ENCODE measurements at regions not wholly inside any gene's neighbourhood (a gene's known extent, or its start where the extent isn't known, plus 50 kb on each side); places are given as distances from the start of the nearest gene placed in this dataset.
"Not testable (repeated sequence)": the region's sequence is repeated elsewhere in the genome, so short reads cannot be mapped to it uniquely, and the experiment has no call there.

DNA sequence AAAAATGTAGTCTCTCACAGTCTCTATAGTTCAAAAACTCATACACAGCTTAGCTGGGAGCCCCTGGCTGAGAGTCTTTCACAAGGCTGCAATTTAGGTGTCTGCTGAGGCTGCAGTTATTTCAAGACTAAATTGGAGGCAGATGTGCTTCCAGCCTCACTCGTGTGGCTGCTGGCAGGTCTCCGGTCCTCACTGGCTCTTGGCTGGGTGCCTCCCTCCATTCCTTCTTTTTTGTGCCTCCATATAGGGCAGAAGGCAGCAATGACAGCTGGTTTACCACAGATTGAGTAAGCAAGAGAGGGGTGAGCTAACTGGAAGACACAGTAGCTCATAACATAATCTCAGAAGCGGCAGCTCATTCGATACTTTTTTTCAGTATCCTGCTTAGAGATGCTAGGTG is 2167.7 kb upstream of the WWC1 start:
- no peak for DNase-seq (ENCODE audit: low read depth)
- TF ChIP-seq, protein P1, sequence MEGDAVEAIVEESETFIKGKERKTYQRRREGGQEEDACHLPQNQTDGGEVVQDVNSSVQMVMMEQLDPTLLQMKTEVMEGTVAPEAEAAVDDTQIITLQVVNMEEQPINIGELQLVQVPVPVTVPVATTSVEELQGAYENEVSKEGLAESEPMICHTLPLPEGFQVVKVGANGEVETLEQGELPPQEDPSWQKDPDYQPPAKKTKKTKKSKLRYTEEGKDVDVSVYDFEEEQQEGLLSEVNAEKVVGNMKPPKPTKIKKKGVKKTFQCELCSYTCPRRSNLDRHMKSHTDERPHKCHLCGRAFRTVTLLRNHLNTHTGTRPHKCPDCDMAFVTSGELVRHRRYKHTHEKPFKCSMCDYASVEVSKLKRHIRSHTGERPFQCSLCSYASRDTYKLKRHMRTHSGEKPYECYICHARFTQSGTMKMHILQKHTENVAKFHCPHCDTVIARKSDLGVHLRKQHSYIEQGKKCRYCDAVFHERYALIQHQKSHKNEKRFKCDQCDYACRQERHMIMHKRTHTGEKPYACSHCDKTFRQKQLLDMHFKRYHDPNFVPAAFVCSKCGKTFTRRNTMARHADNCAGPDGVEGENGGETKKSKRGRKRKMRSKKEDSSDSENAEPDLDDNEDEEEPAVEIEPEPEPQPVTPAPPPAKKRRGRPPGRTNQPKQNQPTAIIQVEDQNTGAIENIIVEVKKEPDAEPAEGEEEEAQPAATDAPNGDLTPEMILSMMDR (IDR thresholded peaks at IDR 0.05; ENCODE audit: low read depth, low read length, missing control alignments) = no peak
- no peak overlapping the region for H3K4me3 ChIP-seq (ENCODE audit: low read depth, low read length)

DNA sequence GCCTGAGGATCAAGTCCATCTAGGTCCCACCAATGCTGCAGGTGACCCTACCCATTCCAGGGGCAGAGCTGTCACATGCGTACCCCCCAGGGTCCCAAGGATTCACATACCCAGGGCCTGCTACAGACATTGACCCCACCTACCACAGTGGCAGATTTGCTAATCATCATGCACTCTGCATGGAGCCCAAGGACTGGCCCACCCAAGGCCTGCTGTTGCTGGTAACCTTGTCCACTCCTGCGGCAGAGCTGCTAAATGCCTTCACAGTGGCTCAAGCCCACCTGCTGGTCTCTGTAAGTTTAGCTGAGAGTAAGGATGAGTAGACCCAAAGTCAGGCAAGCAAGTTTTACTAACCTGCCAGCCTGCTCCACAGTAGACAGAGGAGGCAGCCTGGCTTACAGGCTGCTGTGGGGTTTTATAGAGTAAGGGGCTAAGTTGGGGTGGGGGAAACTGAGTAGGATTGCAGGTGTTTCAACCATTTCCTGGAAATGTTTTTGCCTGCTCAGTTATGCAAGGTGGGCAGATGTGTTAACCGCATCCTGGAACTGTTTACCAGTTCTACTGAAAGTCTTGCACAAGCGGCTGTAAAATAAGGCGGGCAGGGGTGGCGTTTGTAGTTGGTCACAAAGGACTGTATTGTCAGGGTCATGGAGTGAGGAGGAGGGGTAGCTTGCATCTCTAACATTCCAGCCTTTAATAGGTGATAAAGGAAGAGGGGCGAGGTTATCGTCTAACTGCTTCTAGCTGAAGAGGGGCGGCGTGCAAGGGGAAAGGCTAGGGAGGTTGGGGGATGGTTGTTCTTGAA is 2163.5 kb upstream of the WWC1 start:
- TF ChIP-seq, protein P1 (IDR thresholded peaks at IDR 0.05; ENCODE audit: low read depth, low read length, missing control alignments) = no peak
- no peak for DNase-seq (ENCODE audit: low read depth)
- H3K4me3 ChIP-seq (ENCODE audit: low read depth, low read length) = no peak overlapping the region

DNA sequence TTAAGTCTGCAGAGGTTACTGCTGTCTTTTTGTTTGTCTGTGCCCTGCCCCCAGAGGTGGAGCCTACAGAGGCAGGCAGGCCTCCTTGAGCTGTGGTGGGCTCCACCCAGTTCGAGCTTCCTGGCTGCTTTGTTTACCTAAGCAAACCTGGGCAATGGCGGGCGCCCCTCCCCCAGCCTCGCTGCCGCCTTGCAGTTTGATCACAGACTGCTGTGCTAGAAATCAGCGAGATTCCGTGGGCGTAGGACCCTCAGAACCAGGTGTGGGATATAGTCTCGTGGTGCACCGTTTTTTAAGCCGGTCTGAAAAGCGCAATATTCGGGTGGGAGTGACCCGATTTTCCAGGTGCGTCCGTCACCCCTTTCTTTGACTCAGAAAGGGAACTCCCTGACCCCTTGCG is 2146.3 kb upstream of the WWC1 start:
- H3K4me3 ChIP-seq (ENCODE audit: low read depth, low read length); DNase-seq (ENCODE audit: low read depth): not testable (repeated sequence)

DNA sequence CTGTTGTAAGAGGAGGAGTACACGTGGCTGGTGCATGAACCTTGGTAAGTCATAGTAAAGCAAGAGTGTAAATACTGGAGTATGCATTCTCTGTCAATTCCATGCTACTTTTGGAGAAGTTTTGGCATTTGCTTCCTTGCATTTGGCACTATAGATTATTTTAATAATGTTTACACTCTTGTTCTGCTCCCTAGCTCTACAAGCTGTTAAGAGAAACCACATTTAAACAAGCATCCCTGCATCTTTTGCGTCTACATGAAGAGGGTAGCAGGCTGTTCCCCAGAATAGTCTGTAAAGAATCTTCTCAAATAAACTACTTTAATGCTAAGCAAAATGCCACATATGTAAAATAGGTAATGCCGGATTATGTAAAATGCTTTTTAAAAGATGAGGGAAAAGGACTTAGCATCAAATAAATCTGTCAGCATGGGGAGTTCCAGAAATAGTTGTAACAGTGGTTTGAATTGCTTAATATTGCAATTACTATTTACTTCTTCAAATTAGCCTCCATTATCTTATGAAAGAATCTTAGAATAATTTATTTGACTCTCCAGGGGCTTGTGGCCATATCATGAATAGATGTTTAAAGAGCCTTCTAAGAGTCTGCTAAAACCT is 2127.3 kb upstream of the WWC1 start:
- no peak overlapping the region for H3K4me3 ChIP-seq (ENCODE audit: low read depth, low read length)
- no peak for DNase-seq (ENCODE audit: low read depth)
- TF ChIP-seq, protein P1 (IDR thresholded peaks at IDR 0.05; ENCODE audit: low read depth, low read length, missing control alignments) = no peak

DNA sequence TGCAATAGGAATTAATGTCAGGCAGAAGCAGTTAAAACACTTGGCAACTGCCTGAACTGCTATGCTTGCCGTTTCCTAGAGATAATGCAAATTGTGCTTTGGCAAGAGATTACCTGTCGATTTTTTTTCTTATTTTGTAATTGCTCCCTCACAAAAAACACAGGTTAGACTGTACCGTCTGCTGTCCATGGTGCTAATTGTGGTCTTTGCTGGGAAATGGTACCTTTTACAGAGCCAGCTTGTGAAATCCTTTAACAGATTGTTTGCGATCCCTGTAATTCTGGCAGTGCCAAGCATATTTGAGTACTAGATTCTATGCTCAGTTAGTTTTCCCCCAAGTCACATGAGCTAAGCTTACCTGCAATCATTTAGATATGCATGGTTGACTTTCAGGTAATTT is 2125.8 kb upstream of the WWC1 start:
- TF ChIP-seq, protein P1 (IDR thresholded peaks at IDR 0.05; ENCODE audit: low read depth, low read length, missing control alignments) = no peak
- no peak for DNase-seq (ENCODE audit: low read depth)
- H3K4me3 ChIP-seq (ENCODE audit: low read depth, low read length) = no peak overlapping the region

DNA sequence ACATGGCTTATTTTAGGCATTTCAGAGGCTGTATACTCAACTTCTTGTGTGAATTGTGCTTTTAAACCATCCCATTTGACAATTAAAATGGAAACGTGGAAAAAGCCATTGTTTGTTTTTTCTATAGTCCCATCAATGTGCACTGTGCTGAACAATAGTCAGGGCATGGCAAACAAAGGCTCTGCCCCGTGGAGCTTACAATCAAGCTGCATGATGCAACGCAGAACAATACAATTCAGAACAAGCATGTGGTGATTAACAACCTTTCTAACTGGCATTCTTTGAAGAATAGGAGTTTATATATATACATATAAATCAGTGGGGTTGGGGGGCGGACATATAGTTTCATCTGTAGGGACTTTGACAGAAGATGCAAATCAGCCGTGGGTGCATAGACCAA is 2125.4 kb upstream of the WWC1 start:
- no peak overlapping the region for H3K4me3 ChIP-seq (ENCODE audit: low read depth, low read length)
- TF ChIP-seq, protein P1 (IDR thresholded peaks at IDR 0.05; ENCODE audit: low read depth, low read length, missing control alignments) = no peak
- DNase-seq (ENCODE audit: low read depth) = no peak

DNA sequence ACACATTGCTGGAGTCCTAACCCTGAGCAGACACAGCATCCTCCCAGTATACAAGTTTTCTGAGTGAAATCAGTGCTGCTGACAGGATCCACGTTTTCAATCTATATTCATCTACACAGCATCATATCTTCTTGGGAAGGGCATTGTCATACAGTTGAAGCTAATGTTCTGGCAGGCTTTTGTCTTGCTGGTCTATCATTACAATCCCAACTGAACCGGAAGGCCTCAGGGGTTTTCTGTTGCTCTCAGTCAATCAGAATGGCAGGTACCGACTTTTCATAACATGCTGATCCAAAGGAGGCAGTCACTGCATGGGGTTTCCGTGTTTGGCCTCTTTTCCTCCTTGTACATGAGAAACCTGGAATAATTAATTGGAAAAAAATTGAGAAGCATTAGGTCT is 2118.8 kb upstream of the WWC1 start:
- H3K4me3 ChIP-seq (ENCODE audit: low read depth, low read length) = no peak overlapping the region
- TF ChIP-seq, protein P1 (IDR thresholded peaks at IDR 0.05; ENCODE audit: low read depth, low read length, missing control alignments) = no peak
- DNase-seq (ENCODE audit: low read depth) = no peak

Data from GM12864 (cell line).